GM19467 (cell line): ENCODE measurements at regions not wholly inside any gene's neighbourhood (a gene's known extent, or its start where the extent isn't known, plus 50 kb on each side); places are given as distances from the start of the nearest gene placed in this dataset.
"Not testable (repeated sequence)": the region's sequence is repeated elsewhere in the genome, so short reads cannot be mapped to it uniquely, and the experiment has no call there.

Source experiments
- ATAC-seq: cut with Tn5 transposase; IDR thresholded peaks from one replicate; pipeline ENCODE4 v1.9.1; 2021; ENCODE audit warnings: mild to moderate bottlenecking, moderate library complexity; ENCODE audit not compliant: unreplicated experiment

DNA sequence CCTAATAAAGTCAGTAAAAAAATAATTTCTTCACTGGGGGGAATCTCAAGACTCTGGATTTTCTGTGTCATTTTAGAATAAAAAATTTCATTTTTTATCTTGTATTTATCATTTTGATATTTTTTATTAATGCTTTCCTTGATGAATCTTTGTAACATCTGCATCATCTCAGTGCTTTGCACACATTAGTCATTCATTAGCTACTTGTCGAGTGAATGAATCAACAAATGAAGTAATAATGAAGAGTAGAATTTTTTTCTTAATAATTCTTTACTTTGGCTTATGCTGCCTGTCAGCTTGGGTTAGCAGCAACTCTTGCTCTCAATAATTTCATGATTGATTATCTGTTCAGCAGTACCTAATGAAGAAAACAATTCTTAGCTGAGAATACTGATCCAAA, 530.8 kb downstream of the GRXCR1 start:
- ATAC-seq, result no peak

DNA sequence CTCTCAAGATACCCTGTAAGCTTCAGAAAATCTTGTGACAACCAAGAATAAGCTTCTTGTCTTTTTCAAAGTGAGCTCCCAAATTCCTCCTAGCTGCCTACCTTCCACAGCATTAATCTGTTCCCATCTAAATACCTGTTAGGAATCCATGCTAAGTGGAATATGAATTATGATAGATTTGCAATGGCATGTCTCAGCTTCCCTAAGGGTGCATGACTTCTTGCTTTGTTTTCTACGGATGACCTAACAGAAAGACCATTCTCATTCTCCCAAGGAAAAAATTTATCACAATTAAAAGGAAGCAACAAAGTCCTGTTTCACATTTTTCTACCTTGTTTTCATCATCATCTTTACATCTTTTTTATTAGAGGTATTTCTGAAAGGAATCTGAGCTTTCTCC, 532.7 kb downstream of the GRXCR1 start:
- ATAC-seq, result no peak

- no peak for ATAC-seq
Observed at GRCh38 chr4:43435291-43435690, 542.8 kb downstream of the GRXCR1 start.

GRCh38 chr4:43452948-43453347, 560.4 kb downstream of the GRXCR1 start:
- ATAC-seq, result no peak

- ATAC-seq, result no peak
Observed at GRCh38 chr4:43456383-43456782, 563.9 kb downstream of the GRXCR1 start.

DNA sequence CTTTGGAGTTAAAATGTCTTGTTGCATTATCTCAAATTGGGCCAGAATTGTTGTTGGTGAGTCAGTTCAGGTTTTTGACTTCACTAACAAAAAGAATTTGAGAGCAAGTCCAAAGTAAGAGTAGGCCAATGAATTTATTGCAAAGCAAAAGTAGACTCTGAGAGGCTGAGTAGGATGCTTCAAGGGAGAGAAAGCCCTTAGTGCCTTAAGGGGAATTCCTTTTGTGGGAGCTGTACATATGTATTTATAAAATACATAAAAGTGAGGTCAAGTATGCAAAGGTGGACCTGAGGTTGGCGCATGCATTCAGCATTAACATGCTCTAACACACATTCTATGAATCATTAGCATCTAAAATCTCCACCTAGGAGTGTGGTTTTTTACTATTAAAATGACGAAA, 565.4 kb downstream of the GRXCR1 start:
- no peak for ATAC-seq

- no peak for ATAC-seq
Observed at GRCh38 chr4:43458293-43458692, 565.8 kb downstream of the GRXCR1 start.

GRCh38 chr4:43471950-43472349, 579.4 kb downstream of the GRXCR1 start:
- ATAC-seq, result no peak

DNA sequence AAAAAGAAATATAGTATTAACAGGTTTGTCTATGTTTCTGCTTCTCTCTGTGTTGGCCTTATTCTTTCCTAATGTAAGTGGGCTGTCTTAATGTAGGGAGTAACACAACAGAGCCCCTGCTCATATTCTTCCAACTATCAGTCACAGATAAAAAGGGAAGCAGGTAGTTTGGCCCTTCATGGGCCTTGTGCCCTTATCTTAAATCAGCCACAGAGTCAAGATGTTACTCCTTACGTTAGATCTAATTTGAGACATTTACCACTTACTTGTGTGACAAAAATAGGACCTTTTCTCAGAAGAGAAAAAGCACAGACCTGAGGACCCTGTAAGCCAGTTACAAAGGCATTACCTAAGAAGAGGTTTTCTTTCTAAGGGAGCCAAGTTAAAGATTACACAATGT, 589.0 kb downstream of the GRXCR1 start:
- ATAC-seq, result no peak

GRCh38 chr4:43485196-43485595, 592.7 kb downstream of the GRXCR1 start:
- ATAC-seq, result no peak

- no peak for ATAC-seq
Observed at GRCh38 chr4:43496188-43496587, 603.7 kb downstream of the GRXCR1 start.

GRCh38 chr4:43496602-43497001, 604.1 kb downstream of the GRXCR1 start:
- no peak for ATAC-seq

DNA sequence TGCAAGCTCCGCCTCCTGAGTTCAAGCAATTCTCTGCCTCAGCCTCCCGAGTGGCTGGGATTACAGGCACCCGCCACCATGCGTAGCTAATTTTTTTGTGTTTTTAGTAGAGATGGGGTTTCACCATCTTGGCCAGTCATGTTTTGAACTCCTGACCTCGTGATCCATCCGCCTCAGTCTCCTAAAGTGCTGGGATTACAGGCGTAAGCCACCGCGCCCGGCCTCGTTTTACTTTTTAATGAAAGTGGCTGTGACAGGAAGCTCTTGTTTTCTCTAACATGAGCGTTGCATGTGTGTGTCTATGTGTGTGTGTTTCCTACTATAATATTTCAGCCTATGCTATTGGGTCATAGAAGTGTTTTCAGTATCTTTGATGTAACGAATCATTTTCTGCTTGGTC, 613.3 kb downstream of the GRXCR1 start:
- not testable (repeated sequence) for ATAC-seq

DNA sequence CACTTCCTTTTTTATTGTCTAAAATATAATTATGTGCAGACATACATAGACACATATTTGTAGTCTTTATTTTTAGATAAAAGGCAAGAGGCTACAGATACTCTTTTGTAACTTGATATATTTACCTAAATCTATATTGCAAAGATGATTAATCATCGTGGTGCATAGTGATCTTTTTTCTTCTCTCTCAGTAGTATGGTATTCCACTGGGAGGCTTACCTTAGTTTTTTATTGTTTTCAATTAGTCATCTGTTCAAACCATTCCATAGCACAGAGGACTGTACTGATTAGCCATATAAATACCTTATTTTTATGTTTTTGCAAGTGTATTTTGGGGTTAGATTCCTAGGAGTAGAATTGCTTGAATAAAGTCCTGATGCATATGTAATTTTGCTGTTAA, 619.7 kb downstream of the GRXCR1 start:
- no peak for ATAC-seq

- no peak for ATAC-seq
Observed at GRCh38 chr4:43525646-43526045, 633.1 kb downstream of the GRXCR1 start.

GRCh38 chr4:43547561-43547960, 655.0 kb downstream of the GRXCR1 start:
- no peak for ATAC-seq

DNA sequence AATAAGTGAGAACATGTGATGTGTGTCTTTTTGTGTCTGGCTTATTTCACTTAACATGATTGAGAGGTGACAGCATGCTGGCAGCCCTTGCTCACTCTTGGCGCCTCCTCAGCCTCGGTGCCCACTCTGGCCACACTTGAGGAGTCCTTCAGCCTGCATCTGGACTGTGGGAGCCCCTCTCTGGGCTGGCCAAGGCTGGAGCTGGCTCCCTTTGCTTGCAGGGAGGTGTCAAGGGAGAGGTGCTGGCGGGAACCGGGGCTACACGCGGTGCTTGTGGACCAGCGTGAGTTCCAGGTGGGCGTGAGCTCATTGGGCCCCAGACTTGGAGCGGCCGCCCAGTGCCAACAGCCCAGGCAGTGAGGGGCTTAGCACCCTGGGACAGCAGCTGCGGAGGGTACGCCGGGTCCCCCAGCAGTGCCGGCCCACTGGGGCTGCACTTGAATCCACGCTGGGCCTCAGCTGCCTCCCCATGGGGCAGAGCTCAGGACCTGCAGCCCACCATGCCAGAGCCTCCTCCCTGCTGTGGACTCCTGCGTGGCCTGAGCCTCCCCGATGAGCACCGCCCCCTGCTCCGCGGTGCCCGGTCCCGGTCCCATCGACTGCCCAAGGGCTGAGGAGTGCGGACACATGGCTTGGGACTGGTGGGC, 658.6 kb downstream of the GRXCR1 start:
- no peak for ATAC-seq

DNA sequence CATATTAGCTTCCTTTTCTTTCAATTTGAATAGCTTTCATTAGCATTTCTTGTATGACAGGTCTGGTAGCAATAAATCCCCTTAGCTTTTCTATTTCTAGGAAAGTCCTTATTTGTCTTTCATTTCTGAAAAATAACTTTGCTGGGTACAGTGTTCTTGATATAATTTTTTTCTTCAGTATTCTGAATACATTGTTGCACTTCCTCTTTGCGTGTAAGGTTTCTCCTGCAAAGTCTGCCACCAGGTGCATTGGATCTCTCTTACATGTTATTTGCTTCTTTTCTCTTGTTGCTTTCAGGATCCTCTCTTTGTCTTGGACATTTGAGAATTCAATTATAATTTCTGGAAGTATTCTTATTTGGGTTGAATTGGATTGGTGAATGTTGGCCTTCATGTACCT, 663.7 kb downstream of the GRXCR1 start:
- ATAC-seq, result no peak

DNA sequence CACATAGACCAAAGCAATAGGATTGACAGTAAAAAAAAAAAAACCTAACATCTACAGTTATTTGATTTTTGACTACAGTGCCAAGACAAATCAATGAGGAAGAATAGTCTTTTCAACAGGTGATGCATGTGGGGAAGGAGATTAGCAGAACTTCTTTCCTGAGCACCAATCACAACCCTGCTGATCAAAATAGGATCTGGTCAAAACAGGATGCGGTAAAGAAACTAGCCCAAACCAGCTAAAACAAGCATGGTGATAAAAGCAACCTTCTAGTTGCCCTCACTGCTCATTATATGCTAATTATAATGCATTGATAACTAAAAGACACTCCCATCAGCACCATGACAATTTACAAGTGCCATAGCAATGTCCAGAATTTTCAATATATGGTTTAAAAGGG, 667.5 kb downstream of the GRXCR1 start:
- no peak for ATAC-seq

DNA sequence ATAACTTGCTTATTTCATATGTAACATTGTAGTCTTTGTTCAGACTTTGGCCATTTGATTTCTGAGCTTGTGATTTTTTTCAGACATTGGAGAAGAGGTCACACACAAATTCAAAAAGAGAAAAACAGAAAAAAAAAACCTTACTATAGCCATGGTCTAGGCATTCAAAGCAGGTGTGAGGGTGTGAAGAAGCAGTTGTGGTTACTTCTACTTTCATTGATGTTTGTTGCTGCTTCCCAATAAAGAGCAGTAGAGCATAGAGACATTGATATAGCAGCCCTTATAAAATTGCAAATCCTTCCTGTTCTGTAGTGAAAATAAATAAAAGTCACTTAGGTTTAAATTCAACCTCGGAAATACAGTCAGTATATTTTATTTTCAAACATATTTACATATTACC, 671.6 kb downstream of the GRXCR1 start:
- ATAC-seq, result no peak

- no peak for ATAC-seq
Observed at GRCh38 chr4:43564591-43564990, 672.1 kb downstream of the GRXCR1 start.

- no peak for ATAC-seq
Observed at GRCh38 chr4:43567644-43568043, 675.1 kb downstream of the GRXCR1 start.

GRCh38 chr4:43586813-43587212, 694.3 kb downstream of the GRXCR1 start:
- ATAC-seq, result no peak
